GM20000 (cell line): ENCODE measurements at regions not wholly inside any gene's neighbourhood (a gene's known extent, or its start where the extent isn't known, plus 50 kb on each side); places are given as distances from the start of the nearest gene placed in this dataset.
"Not testable (repeated sequence)": the region's sequence is repeated elsewhere in the genome, so short reads cannot be mapped to it uniquely, and the experiment has no call there.

ENCODE experiments used
- DNase-seq: peaks from one replicate; pipeline ENCODE4 v3.0.0; 2012; ENCODE audit warnings: low spot score
- TF ChIP-seq, protein P1 (sequence below): IDR thresholded peaks from 2 replicates; pipeline ENCODE4 v1.5.1; 2012; ENCODE audit warnings: mild to moderate bottlenecking, control low read depth; ENCODE audit errors: extremely low read depth, missing control alignments

GRCh38 chr12:8282181-8282580 lies 54.8 kb upstream of the FAM90A1 start:
- DNase-seq: not testable (repeated sequence)

- not testable (repeated sequence) for DNase-seq
Observed at GRCh38 chr12:8285681-8286080, 58.3 kb upstream of the FAM90A1 start.

- DNase-seq: not testable (repeated sequence)
Observed at GRCh38 chr12:8291764-8292163, 64.3 kb upstream of the FAM90A1 start.

- not testable (repeated sequence) for DNase-seq
Observed at GRCh38 chr12:8294662-8295061, 67.2 kb upstream of the FAM90A1 start.

DNA sequence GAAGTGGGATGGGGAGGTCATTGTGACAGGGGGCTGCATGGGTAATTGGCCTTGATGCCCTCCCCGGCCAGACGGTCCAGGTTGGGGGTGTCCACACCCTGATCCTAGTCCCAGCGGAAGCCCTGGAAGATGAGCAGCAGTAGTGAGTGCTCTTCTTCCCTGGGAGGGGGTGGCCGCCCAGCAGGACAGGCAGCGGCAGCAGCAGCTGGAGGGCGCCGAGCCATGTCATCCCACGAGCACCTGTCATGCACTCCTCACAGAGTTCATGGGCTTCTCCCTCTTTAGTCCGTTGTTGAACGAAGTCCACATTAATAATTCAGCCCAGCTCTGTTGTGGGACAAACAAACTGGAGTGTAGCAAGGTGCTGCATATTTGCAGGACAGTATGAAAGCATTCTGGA lies 81.2 kb upstream of the FAM90A1 start:
- DNase-seq: not testable (repeated sequence)

DNA sequence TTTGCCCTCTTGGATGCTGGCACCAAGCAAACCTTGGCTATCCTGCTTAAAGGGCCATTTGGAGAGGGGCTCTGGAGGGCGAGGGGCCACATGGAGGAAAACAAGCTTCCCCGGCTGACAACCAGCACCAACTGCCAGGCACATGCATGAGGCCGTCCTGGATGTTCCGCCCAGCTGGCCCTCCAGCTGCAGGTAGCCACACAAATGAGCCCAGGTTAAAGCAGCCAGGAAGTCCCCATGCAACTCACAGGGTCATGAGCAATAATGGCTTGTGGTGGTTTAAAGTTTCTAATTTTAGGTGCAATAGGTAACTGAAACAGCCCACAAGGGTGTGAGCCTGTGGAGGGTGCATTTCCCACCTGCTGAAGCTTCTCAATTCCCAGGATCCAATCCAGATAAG lies 88.6 kb upstream of the FAM90A1 start:
- not testable (repeated sequence) for DNase-seq

DNA sequence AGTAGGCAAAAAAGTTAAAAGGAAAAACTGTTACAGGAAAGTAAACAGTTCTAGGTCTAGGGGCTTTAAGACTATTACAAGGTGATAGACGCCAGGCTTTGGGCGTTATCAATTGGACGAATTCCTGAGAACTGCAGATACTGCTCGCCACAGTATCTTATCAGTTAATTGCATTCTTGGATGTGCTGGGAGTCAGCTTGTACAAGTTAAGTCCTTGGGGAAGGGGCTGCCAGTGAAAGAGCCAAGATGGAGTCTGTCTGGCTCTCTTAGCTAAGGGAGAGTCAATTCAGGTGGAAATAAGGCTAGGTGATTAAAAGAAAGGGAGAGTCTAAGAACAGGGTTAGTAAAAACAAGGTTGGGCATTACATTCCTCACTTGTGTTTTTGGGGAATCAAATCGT lies 90.3 kb upstream of the FAM90A1 start:
- DNase-seq: not testable (repeated sequence)

DNA sequence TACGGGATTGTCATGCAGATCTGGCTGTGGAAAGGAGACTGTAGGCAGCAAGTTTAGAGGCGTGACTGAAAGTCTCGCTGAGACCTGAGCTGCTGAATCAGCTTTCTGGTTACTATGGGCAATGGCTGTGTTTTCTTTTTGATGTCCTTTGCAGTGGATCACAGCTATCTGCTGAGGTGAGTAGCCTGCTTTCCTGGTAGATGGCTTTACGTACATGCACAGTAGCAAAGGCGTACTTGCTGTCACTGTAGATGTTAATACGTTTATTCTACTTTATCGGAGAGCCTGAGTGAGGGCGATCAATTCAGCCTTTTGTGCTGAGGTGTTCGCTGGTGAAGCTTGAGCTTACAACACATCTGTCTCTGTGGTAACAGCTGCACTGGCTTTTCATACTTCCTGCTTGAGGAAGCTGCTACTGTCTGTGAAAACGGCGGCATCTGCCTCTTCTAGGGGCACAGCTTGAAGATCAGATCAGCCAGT lies 92.9 kb upstream of the FAM90A1 start:
- DNase-seq: not testable (repeated sequence)

DNA sequence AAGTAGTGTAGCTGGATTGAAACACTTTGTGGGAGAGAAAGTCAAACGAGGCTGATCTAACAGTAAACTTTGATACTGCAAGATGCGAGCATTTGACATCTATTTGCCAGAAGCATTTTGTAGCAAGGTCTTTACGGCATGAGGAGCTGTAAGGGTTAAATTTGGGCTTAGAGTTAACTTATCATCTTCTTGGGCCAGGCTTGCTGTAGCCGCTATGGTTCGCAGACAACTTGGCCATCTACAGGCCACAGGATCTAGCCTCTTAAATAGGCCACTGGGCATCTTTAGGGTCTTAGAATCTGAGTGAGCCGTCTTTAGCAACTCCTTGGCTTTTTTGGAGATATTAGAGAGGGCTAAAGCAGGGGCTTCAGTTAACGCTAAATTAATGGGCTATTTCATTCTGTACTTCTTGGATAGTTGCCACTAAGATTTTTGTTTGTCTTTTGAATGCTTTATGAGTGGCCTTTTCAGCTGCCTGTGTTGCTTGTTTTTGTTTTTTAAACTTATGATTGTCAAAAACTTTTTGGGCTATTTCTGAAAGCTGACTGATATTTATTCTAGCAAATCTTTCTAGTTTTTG lies 93.5 kb upstream of the FAM90A1 start:
- not testable (repeated sequence) for DNase-seq

GRCh38 chr12:8325145-8325839 lies 97.9 kb upstream of the FAM90A1 start:
- not testable (repeated sequence) for DNase-seq

DNA sequence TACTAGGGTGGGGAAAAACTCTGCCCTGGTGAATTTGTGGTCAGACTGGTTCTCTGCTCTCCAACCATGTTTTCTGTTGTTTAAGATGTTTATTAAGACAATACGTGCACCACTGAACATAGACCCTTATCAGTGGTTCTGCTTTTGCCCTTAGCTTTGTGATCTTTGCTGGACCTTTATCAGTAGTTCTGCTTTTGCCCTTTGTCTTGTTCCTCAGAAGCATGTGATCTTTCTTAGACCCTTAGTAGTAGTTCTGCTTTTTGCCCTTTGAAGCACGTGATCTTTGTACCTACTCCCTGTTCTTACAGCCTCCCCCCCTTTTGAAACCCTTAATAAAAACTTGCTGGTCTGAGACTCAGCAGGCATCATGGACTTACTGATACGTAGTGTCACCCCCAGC lies 101.4 kb upstream of the FAM90A1 start:
- DNase-seq: not testable (repeated sequence)

DNA sequence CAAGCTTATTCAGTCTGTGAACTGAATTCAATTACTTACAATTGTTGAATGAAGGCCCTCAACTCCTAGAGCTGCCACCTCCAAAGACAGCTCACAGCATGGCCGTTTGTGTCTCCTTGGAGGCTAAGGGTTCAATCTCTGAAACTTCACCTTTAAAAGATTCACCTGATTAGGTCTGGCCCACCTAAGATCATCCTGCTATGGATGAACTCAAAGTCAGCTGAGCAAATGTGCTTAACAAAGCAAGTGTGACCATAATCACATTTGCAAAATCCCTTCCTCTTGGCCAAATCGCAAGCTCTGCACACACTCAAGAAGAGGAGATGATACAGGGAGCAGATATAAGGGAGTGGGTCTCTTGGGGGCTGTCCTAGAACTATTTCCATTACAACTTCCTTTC lies 105.0 kb upstream of the FAM90A1 start:
- not testable (repeated sequence) for DNase-seq

DNA sequence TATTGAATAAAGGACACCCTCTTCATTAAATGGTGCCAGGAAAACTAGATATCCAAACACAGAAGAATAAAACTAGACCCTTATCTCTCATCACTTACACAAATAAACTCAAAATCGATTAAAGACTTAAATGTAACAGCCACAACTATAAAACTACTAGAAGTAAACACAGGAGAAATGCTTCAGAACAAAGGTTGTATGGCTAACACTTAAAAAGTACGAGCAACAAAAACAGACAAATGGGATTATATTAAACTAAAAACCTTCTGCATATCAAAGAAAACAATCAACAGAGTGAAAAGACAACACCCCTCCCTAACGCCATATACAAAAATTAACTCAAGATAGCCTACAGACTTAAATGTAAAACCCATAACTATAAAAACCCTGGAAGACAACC lies 104.7 kb upstream of the CLEC6A start:
- DNase-seq: not testable (repeated sequence)

- not testable (repeated sequence) for DNase-seq
Observed at GRCh38 chr12:8354741-8355140, 101.0 kb upstream of the CLEC6A start.

DNA sequence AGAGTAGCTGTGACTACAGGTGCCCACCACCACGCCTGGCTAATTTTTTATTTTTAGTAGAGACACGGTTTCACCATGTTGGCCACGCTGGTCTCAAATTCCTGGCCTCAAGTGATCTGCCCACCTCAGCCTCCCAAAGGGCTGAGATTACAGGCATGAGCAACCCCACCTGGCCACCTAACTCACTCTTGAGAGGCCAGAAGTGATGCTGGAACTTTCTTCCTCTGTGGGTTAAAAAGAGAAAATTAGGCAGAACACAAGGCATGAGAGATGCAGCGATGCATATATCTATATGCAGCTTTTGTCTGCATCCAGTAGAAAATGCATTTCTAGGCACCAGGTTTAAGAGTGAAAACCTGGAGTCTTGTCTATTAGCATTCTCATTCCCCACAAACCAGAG lies 100.2 kb upstream of the CLEC6A start:
- not testable (repeated sequence) for DNase-seq

GRCh38 chr12:8373744-8374143 lies 82.0 kb upstream of the CLEC6A start:
- TF ChIP-seq, protein P1, sequence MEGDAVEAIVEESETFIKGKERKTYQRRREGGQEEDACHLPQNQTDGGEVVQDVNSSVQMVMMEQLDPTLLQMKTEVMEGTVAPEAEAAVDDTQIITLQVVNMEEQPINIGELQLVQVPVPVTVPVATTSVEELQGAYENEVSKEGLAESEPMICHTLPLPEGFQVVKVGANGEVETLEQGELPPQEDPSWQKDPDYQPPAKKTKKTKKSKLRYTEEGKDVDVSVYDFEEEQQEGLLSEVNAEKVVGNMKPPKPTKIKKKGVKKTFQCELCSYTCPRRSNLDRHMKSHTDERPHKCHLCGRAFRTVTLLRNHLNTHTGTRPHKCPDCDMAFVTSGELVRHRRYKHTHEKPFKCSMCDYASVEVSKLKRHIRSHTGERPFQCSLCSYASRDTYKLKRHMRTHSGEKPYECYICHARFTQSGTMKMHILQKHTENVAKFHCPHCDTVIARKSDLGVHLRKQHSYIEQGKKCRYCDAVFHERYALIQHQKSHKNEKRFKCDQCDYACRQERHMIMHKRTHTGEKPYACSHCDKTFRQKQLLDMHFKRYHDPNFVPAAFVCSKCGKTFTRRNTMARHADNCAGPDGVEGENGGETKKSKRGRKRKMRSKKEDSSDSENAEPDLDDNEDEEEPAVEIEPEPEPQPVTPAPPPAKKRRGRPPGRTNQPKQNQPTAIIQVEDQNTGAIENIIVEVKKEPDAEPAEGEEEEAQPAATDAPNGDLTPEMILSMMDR: peak; percentile 6
- DNase-seq: not testable (repeated sequence)

DNA sequence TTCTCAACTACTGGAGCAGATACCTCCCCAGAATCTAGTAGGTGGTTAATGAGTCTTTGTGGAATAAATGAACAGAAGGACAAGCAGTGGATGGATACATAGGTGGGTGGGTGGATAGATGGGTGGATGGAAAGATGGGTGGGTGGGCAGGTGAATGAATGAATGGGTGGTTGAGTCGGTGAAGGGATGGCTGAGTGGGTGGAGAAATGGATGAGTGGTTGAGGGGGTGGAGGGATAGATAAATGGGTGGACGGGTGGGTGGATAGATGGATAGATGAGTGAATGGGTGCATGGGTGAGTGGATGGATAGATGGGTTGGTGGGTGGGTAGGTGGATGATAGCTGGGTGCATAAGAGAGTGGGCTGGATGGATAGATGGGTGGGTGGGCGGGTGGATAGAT lies 80.6 kb upstream of the CLEC6A start:
- not testable (repeated sequence) for DNase-seq

- DNase-seq: not testable (repeated sequence)
Observed at GRCh38 chr12:8377756-8378155, 78.0 kb upstream of the CLEC6A start.

DNA sequence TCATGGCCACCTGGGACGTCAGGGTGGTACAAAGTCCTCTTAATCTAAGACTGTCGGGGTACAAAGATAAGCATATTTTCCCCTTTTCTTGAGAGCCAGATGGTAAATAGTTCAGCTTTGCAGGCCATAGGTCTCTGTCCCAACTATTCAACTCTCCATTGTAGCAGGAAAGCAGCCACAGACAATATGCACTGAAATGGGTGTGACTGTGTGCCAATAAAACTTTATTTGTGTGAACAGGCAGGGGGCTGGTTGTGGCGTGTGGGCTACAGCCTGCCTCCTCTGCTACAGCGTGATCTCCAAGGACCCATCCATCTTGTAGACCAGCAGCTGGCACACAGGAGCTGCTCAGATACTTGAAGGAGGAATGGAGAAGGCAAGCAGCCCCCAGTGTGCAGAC lies 73.2 kb upstream of the CLEC6A start:
- not testable (repeated sequence) for DNase-seq

- DNase-seq: not testable (repeated sequence)
Observed at GRCh38 chr12:8384686-8385085, 71.1 kb upstream of the CLEC6A start.

GRCh38 chr12:8385431-8385830 lies 70.3 kb upstream of the CLEC6A start:
- DNase-seq: not testable (repeated sequence)

- DNase-seq: not testable (repeated sequence)
Observed at GRCh38 chr12:8386661-8387060, 69.1 kb upstream of the CLEC6A start.
